ENCODE measurements at regions not wholly inside any gene's neighbourhood (a gene's known extent, or its start where the extent isn't known, plus 50 kb on each side); places are given as distances from the start of the nearest gene placed in this dataset.

- no peak for DNase-seq
Observed at GRCh38 chr22:47698906-47699305, 936.5 kb downstream of the TBC1D22A start.

- no peak for DNase-seq
Observed at GRCh38 chr22:47697861-47698260, 935.4 kb downstream of the TBC1D22A start.

GRCh38 chr22:47696776-47697175 is 934.3 kb downstream of the TBC1D22A start:
- DNase-seq, result no peak

- DNase-seq, result no peak
Observed at GRCh38 chr22:47695176-47695575, 932.7 kb downstream of the TBC1D22A start.

- no peak for DNase-seq
Observed at GRCh38 chr22:47694536-47695130, 932.2 kb downstream of the TBC1D22A start.

GRCh38 chr22:47693606-47694005 is 931.2 kb downstream of the TBC1D22A start:
- no peak for DNase-seq

GRCh38 chr22:47692811-47693210 is 930.4 kb downstream of the TBC1D22A start:
- DNase-seq, result no peak

GRCh38 chr22:47691152-47691895 is 928.9 kb downstream of the TBC1D22A start:
- DNase-seq, result no peak

GRCh38 chr22:47690586-47690985 is 928.1 kb downstream of the TBC1D22A start:
- DNase-seq, result no peak

GRCh38 chr22:47690166-47690565 is 927.7 kb downstream of the TBC1D22A start:
- DNase-seq, result no peak

- DNase-seq, result no peak
Observed at GRCh38 chr22:47687776-47688175, 925.3 kb downstream of the TBC1D22A start.

- DNase-seq, result no peak
Observed at GRCh38 chr22:47687346-47687655, 924.9 kb downstream of the TBC1D22A start.

- no peak for DNase-seq
Observed at GRCh38 chr22:47686594-47687345, 924.3 kb downstream of the TBC1D22A start.

- DNase-seq, result no peak
Observed at GRCh38 chr22:47681411-47682165, 919.1 kb downstream of the TBC1D22A start.

GRCh38 chr22:47678636-47679287 is 916.3 kb downstream of the TBC1D22A start:
- DNase-seq, result no peak

- no peak for DNase-seq
Observed at GRCh38 chr22:47678048-47678447, 915.6 kb downstream of the TBC1D22A start.

- DNase-seq, result no peak
Observed at GRCh38 chr22:47676685-47677084, 914.2 kb downstream of the TBC1D22A start.

GRCh38 chr22:47674600-47674999 is 912.1 kb downstream of the TBC1D22A start:
- DNase-seq, result no peak

GRCh38 chr22:47673557-47673956 is 911.1 kb downstream of the TBC1D22A start:
- no peak for DNase-seq

- no peak for DNase-seq
Observed at GRCh38 chr22:47672526-47672925, 910.1 kb downstream of the TBC1D22A start.

- no peak for DNase-seq
Observed at GRCh38 chr22:47665151-47665550, 902.7 kb downstream of the TBC1D22A start.

Measured in femur (tissue), 1 donor.